Fibroblast of upper back skin (primary cell): ENCODE measurements at regions not wholly inside any gene's neighbourhood (a gene's known extent, or its start where the extent isn't known, plus 50 kb on each side); places are given as distances from the start of the nearest gene placed in this dataset.
A peak's percentile ranks its signal among the peaks of the same experiment; 100 is the strongest.
"Not testable (repeated sequence)": the region's sequence is repeated elsewhere in the genome, so short reads cannot be mapped to it uniquely, and the experiment has no call there.

Source experiments
- DNase-seq: peaks from one replicate; pipeline ENCODE4 v3.0.0-alpha.2; 2013

DNA sequence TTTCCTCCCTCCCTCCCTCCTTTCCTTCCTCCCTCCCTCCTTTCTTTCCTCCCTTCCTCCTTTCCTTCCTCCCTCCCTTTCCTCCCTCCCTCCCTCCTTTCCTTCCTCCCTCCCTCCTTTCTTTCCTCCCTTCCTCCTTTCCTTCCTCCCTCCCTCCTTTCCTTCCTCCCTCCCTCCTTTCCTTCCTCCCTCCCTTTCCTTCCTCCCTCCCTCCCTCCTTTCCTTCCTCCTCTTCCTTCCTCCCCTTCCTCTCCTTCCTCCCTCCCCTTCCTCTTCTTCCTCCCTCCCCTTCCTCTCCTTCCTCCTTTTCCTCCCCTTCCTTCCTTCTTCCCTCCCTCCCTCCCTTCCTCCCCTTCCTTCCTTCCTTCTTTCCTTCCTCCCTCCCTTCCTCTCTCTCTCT, 748.5 kb downstream of the EPHA4 start:
- DNase-seq, result not testable (repeated sequence)

DNA sequence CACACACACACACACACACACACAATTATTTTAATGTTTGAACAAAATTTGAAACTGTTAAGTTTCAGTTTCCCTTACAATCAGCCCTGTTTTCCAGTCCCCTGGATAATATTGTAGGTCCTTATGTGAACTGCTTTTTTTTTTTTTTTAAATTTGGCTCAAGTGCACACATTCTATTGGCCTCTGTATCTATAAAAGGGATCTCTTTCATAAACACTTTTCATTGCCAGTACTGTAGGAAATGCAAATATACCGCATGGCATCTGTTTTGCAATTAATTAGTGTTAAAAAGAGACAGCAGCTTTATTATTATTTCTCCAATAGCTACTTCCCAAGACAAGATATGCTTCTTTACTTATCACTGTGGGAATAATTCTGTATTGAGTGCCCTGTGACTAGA, 738.7 kb downstream of the EPHA4 start:
- DNase-seq, result no peak

DNA sequence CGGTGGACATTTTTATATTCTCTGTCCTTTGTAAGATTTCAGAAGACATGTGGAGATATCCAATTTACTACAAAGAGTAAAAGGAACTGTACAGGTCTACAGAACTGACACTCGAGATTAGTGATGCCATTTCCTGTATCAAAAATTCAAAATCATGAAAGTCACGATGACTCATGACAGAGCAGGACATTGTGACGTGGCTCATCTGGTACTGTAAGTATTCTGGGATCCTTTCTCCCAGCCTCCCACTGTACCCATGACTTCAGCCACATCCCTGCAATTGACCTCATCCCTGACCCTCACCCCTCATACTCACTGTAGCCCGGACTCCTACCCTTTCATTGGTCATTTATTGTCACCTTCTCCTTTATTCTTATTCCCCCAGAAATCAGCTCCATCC, 736.5 kb downstream of the EPHA4 start:
- DNase-seq, result no peak

DNA sequence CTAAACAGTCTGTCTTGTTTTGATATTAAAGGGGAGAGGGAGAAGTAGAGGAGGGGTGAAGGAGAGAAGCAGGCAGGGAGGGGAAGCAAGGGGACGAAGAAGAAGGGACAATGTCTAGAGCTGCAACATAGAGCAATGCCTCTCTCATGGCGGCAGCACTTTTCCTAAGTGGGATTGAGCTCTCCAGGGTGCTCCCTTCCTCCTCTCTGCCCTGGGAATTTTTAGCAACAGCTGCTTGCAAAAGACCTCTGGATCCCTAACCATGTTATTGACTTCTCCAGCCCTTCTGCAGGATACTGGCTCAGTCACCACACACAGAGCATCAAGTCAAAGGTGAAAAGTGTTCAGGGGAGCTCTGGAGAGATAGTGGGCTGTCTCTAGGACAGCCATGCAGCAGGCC, 734.9 kb downstream of the EPHA4 start:
- DNase-seq, result no peak

DNA sequence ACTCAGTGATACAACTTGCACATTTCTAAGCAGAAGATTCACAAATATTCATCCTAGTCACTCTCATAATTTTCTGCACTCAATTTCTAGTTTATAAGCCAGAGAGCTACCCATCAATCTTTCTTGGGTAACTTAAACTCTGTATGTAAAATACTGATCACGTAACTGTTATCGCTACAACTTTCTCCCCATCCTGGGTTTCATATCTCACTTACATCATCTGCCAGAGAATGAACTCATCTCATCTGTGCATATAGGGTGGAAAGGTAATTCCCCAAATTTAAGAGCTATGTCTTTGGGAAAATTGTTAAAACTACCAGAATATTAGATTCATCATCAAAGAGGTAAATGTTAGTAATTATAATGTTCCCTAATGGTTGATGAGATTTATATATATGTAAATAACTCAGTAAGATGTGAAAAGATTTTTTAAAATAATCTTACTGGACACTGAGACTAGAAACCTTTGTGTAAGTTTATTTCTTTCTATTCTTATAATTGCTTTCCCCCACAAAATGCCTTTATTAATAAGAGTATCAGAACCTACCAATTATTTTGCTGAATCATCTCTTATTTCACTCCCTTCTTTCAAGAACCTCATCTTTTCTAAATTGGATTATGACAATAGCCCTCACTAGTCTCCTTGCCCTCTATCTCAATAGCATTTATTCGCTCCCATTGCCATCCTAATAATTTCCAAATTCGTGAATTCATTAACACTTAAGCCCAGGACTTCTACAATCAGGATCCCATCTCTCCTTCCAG, 729.0 kb downstream of the EPHA4 start:
- no peak for DNase-seq

DNA sequence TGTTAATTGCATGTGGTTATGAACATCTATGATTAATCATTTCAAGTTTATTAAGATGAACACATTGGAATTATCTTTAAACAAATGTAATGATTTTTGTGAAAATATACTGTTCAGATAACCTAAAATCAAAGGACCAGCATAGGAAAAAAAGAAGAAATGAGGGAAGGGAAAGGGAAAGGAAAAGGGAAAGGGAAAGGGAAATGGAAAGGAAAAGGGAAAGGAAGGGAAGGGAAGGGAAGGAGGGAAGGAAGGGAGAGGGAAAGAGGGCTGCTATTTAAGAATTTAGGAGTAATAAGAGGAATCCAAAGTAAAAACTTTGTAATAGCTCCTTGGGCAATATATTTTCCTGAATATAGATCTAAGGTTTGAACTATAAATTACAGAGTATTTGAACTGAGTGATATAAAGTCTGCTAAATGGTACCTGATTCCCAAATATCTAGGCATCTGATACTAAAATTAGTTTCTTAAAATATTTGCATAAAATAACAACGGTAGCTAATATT, 726.3 kb downstream of the EPHA4 start:
- DNase-seq, result no peak

DNA sequence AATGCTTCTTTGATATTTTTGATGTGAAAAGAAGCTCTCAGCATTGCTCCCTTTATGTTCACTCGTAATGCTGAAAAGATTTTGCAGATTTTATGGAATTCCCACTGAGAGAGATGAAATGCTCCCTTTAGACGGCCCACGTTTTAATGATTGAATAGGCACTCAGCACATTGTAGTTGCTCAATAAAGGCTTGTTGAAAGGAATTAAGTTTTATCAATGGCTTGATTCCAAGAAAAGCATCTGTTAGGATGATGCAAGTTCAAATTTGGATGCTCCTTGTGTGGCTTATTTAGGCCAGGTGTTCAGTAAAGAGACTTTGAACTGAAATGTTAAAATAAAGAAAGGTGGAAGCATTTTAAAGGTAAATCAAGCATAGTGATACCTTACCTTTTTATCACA, 725.1 kb downstream of the EPHA4 start:
- DNase-seq, result peak; percentile 53

DNA sequence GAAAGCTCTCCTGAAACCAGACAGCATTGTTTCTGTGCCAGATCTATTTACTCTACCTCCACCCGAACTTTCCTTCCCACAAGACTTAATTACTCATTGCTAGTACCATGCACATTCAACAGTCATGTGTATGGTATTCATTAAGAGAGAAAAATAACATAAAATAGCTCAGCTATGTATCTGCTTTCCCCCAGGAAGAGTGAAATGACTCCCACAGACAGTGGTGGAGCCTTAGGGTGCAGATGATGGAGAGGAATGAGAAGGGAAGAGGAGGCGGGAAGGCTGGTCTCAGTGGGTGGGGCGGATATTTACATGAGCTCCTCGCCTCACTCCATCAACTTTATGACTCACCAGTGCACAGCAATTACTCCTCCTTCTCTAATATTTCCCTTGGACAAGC, 724.5 kb downstream of the EPHA4 start:
- peak; percentile 86 for DNase-seq

DNA sequence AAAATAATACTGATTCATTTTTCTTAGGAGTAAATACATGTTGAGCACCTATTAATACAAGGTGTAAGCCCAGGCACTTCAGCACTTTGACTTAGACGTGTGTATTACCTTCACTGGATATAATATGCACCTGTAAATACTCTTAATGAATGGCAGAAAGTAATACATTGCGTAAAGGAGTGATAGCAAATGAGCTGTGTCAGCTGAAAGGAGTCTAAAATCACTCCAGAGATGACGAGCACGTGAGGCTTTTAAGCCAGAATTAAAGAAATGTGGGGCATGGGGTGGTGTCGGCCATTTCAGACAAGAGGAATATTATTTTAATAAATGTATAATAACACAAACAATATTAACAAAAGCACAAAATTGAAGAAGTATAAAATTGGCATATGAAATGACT, 722.7 kb downstream of the EPHA4 start:
- no peak for DNase-seq

DNA sequence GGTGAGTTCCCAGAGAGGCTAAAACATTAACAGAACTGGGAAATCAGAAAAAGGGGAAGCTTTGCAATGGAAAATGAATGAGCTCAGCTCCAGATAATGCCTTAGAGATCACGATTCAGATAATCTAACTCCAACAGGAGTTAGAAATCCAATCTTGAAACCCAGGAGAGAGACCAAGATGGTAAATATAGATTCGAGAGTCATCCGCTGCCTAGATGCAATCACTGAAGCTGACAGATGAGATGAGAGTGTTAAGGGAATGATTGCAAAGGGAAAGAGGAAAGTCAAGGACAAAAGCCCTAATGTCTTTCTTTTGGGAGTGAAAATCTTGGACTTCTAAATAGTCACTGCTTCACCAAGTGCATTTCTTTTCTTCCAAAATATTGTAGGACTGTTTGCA, 722.0 kb downstream of the EPHA4 start:
- DNase-seq, result no peak

DNA sequence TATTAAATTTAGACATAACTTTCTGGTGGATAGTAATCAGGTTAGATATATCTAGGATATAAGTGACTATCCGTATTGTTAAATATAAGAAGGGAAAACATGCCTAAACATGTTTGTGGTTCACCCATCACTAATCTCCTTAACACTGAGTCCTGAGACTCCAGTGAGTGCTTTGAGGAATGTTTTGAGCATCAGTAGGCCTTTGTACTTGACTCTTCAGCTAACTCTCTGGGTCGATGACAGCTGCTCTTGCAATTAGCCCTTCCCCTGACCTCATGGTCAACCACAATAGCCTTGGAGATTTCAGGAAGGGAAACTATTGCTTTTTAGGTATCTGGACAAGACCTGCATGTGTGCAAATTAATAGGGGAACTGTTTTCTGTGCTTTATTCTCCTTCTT, 716.8 kb downstream of the EPHA4 start:
- peak; percentile 53 for DNase-seq

DNA sequence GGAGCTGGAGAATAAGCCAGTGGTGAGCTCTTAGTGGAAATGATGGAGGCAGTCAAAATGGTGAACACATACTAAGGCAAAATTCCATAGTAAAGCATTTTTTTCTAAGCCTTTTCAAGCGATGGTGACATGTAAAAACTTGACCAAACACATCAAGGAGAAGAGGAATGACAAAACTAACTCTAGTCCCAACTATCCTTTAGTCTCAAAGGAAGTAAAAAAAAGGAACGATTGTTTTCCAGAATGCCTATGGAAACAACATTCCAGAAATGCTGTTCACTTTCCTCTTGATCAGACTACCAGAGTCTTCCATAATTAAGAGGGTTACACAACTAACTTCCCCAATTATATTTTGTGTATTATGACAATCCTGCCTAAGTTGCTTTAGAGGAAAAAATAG, 715.6 kb downstream of the EPHA4 start:
- no peak for DNase-seq

DNA sequence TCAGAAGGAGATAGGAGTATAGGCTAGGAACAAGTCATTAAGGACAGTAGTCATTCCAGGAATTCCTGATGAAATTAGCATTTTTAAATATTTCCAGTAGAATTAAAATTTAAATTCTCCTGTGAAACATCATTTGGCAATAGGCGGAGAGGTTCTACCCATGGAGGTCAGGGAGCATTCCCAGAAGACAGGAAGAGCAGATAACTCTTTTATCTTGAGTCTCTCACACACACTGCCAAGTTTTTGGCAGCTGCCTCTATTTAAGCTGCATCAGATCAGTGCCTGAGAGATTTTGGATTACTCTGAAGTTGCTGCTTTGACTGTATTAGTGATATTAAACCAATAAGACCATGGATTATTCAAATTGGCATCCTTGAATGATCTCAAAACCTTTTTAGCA, 714.7 kb downstream of the EPHA4 start:
- DNase-seq, result no peak

DNA sequence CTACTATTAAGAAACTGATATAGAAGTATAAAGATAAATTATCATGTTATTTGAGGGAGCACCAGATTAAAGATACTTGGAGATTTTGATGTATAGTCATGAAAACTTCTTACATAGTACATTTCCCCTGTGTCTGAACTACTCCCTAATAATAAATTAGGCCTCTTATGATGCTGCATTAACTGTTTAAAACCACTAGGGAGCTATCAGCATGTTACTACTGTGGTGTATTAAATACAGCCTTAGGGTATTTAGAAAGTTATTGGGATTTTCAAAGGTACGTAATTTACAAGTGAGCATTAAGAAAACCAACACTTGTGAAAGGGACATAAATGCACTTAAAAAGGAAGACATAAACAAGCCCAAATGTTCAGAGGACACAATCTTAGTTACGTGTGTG, 714.0 kb downstream of the EPHA4 start:
- DNase-seq, result no peak

DNA sequence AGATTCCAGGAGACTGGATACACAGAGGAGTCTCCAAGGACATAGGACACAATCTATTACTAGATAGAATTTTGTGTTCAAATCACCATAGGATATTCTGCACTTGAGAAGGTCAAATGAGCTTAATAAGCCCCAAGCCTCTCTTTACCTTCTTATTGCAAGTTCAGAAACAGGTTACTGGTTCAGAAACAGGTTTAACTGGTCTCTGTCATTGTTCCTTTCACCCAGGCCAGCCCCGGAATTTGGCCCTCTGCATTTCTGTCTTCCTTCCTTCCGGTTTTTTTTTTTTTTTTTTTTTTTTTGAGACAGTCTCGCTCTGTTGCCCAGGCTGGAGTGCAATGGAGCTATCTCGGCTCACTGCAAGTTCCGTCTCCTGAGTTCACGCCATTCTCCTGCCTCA, 700.2 kb downstream of the EPHA4 start:
- no peak for DNase-seq

DNA sequence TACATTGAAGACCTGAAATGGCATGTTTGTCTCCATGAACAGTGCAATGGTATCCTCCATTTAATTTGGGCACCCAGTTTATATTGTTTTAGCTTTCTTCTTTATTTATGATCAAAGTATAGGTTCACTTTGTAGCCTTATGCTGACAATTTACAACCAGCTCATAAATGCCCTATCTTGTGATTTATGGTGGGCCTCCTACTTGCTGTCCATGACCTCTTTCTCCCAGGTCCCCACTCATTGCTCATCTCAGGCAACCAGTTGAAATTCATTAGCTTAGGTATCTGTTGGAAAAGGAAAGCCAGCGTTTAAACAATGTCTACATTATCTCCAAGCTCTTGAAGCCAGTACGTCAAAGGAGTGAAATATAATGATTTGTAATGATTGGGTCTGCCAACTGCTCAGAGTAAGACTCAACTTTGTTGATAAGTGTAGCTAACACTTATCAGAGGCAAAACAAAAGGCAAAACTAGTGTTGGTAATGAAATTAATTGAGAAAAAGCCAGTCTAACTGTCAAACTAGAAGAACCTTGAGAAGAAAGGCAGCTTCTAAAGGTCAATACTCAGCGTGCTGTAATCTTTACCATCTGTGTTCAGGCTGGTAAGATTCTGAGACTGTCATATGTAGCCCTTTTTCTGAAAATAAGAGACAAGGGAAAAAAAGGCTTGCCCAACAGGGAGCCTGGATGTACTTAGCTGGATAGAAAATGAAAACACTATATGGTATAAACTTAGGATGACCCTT, 695.9 kb downstream of the EPHA4 start:
- no peak for DNase-seq

DNA sequence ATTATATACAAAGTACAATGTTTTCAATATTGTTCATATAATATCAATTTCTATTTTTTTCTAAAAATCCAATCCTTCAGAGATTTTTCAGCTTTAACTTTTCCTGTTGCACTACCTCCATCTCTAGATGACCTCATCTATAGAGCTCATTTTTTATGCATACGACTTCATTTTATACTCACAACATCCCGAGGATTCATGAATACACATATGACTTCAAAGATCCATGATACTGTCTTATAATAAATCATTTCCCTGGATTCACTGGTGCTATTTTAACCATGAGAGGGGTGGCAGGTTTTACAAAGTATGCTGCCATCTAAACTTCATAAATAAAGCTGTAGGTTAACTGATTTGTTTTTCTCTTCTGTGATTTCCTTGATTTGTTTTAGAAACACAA, 694.6 kb downstream of the EPHA4 start:
- no peak for DNase-seq

DNA sequence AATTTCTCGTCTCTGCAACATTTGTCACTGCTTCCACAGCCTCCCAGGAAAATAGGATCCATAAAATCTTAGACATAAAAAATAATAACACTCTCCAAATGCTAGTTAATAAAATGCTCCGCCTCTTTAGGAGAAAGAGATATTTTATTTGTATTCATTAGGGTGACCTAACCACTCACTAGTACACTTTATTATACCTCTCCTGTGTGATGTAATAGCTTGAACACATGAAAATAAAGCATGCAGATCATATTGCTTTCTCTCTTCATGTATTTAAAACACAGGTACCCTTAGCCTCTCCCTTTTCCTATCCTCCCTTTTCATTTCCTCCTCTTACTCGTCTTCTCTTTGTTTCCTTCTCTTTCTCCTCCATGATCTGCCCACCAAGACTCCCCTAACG, 694.2 kb downstream of the EPHA4 start:
- no peak for DNase-seq

DNA sequence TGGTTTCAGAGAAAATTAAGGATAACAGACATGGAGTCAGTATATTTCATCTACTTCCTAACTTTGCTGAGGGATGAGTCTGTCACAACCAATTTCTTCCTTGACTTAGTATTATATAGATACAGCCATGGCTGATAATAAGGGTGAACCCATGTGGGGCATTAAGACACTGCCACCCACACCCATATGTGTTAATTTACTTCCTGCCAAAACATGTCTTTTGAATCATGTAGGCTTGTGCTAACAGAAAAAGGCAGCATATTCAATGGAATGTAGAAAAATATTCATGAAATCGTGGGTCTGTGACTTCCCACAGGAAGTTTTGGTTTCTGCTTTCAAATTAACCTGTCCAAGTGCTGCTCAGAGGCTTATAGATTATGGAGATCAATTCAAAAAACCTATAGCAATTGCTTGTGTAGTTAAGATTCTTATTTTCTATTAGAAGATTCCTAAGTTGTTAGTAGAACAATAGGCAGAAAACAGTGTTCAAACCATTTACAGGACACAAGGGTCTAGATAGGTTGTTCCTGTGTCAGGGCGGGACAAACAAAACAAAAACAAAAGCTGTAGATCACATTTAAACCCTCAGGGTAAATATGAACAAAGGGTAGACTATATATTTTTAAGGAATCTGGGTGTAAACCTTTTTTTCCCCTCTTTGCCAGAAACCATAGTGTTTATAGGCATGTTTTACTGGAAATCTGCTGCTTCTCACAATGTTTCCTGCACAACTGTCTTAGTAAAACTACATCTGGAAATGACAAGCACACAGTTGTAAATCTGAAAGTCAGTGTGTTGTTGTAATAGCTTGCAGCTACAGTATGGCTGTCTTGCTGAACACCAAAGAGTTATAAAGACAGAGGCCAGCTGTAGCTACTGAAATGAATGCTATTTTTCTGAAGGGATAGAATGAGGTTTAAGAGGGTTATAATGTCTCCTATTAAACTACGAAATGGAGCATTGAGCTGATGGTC, 691.2 kb downstream of the EPHA4 start:
- no peak for DNase-seq

DNA sequence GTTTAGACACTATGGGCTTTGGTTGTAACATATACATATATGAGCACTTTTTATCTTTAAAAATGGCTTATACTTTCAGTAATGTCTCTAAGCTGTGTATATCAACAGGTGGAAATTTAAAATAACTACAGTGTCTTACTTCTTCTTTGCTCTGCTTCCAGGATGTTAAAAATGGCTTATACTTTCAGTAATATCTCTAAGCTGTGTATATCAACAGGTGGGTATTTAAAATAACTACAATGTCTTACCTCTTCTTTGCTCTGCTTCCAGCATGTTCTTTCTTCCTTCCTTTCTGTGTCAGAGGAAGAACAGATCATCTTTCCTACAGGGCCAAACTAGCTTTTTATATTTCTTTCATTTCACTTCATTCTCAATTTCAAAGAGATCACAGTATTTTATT, 689.6 kb downstream of the EPHA4 start:
- no peak for DNase-seq

DNA sequence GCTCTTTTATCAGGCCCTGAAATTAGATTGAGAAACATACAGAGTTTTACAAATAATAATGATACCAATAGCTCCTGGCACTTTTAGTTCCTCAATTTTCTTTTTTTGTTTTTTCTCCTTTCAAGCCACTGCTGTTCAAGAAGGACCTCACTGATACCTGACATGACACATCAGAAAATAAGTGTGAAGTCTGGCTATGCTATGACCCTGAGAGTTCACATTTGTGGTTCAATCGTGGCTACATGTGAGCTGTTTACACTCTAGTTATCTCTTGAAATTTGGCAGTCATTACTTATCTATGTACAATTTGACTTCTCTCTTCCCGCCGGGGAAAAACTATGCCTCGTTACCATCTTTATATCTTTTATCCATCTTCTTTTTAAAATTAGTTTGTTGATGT, 686.5 kb downstream of the EPHA4 start:
- no peak for DNase-seq

DNA sequence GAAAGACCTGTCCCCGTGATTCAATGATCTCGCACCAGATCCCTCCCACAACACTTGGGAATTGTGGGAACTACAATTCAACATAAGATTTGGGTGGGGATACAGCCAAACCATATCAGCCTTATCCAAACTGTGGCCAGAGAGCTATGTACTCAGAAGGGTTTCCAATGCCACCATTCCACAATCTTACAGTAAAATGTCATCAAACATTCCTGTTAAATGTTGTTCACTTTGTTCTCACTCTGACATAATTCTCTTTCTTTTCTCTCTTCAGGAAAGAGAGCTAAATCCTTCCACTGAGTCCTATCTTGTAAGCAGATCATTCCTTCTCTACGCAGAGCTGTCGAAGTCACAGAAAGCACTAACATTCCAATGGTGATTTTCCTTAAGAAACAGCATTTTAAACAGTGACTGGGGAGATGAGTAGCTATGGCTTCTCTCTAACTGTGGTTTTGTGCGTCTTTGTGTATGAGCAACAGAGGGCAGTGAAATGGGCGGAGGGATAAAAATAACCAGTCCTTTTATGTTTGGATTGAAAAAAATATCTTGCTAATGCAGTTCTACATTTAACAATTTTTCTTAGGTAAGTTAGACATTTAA, 684.7 kb downstream of the EPHA4 start:
- DNase-seq, result peak; percentile 37

DNA sequence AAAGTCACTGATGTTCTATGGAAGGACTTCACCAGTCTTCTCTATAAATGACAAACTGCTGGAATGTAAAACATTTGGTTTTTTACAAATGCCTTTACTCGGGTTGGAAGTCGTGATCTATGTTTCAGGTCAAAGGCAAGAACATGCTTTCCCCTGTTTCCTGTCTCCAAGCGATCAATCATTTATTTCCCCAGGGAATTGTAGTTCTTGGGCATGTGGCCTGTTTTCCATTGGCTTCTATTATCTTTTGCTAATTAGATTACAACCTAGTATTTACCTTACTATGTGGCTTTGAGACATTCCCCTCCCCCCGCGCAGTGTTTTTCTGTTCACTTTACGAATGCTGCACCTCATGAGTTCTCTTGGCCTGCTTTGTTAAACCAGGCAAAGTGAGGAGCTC, 684.2 kb downstream of the EPHA4 start:
- DNase-seq, result peak; percentile 46
